ENCODE measurements at regions not wholly inside any gene's neighbourhood (a gene's known extent, or its start where the extent isn't known, plus 50 kb on each side); places are given as distances from the start of the nearest gene placed in this dataset.

- Histone ChIP-seq H3K27ac (ENCODE audit: extremely low read depth, low read depth, low read length) (no peak overlapping the region), H3K9me3 (ENCODE audit: control insufficient read depth, insufficient read depth, low read depth, low read length) (no peaks in the 10 kb centered on the region), H3K4me1 (ENCODE audit: control insufficient read depth, insufficient read depth, low read length) (no peaks in the 10 kb centered on the region), H3K36me3 (ENCODE audit: control insufficient read depth in 2 of 2, insufficient read depth in 1 of 2, low read length in 2 of 2) (no peaks in the 10 kb centered on the region), H3K4me3 (ENCODE audit: low read depth, low read length) (no peak overlapping the region)
- POLR2A ChIA-PET = no interaction called here
- CTCF ChIA-PET = no interaction called here
- no peak for TF ChIP-seq SCRT1 (tag by site-specific recombination; IDR thresholded peaks at IDR 0.05; ENCODE audit: borderline replicate concordance)
- no peak for TF ChIP-seq ZNF335 (tag by site-specific recombination; conservative IDR thresholded peaks at IDR 0.05)
- no peak for TF ChIP-seq ZNF302 (tag by site-specific recombination; IDR thresholded peaks at IDR 0.05; ENCODE audit: low read depth)
Observed at GRCh38 chr11:91755526-91755925, 469.1 kb upstream of the FAT3 start.

GRCh38 chr11:91749251-91749650 is 475.4 kb upstream of the FAT3 start:
- TF ChIP-seq ZBTB17 (tag by site-specific recombination; IDR thresholded peaks at IDR 0.05) (no peak), ZNF16 (tag by site-specific recombination; IDR thresholded peaks at IDR 0.05; ENCODE audit: low read depth) (no peak), KLF10 (tag by site-specific recombination; IDR thresholded peaks at IDR 0.05) (no peak), ZNF544 (tag by site-specific recombination; IDR thresholded peaks at IDR 0.05) (no peak), ZNF132 (tag by site-specific recombination; IDR thresholded peaks at IDR 0.05; ENCODE audit: borderline replicate concordance) (no peak), WT1 (tag by site-specific recombination; IDR thresholded peaks at IDR 0.05) (no peak), ZNF704 (tag by site-specific recombination; IDR thresholded peaks at IDR 0.05) (no peak), ZNF776 (tag by site-specific recombination; IDR thresholded peaks at IDR 0.05; ENCODE audit: borderline replicate concordance) (no peak), SCRT1 (tag by site-specific recombination; IDR thresholded peaks at IDR 0.05; ENCODE audit: borderline replicate concordance) (no peak), ZNF660 (tag by site-specific recombination; IDR thresholded peaks at IDR 0.05) (no peak), TRIM28 (IDR thresholded peaks at IDR 0.05; ENCODE audit: borderline replicate concordance, low read length) (no peak)
- no peaks in the 10 kb centered on the region for H3K9me3 ChIP-seq (ENCODE audit: control insufficient read depth, insufficient read depth, low read depth, low read length)
- H3K4me1 ChIP-seq (ENCODE audit: control insufficient read depth, insufficient read depth, low read length) = no peaks in the 10 kb centered on the region
- H3K27ac ChIP-seq (ENCODE audit: extremely low read depth, low read depth, low read length) = no peak overlapping the region
- no peaks in the 10 kb centered on the region for H3K36me3 ChIP-seq (ENCODE audit: control insufficient read depth in 2 of 2, insufficient read depth in 1 of 2, low read length in 2 of 2)
- POLR2A ChIA-PET = no interaction called here
- CTCF ChIA-PET = no interaction called here
- H3K4me3 ChIP-seq (ENCODE audit: low read depth, low read length) = no peak overlapping the region

DNA sequence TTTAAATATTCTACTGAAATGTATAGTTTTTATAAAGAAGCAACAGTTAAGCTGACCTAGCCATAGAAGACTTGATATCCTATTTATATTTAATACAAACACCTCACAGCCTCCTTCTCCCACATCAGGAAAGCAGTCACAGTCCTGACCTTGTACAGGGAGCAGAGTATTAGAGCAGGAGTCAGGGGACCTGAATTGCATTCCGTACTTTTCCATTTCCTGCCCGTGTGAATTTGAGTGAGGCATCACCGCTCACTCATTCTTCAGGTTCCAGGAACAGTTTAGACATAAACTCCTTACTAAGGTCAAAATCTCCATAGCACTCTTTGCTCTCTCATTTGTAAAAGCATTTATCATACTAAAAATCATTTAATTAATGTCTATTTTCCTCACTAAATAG is 482.5 kb upstream of the FAT3 start:
- no peak for TF ChIP-seq ZIC2 (tag by site-specific recombination; IDR thresholded peaks at IDR 0.05)
- no peak for TF ChIP-seq ELK4 (IDR thresholded peaks at IDR 0.05; ENCODE audit: borderline replicate concordance, low read depth, low read length)
- no peak for TF ChIP-seq ZNF610 (tag by site-specific recombination; IDR thresholded peaks at IDR 0.05; ENCODE audit: borderline replicate concordance)
- TF ChIP-seq ZNF48 (tag by site-specific recombination; IDR thresholded peaks at IDR 0.05) = no peak
- no peak for TF ChIP-seq GLIS2 (tag by site-specific recombination; IDR thresholded peaks at IDR 0.05)
- no peak for TF ChIP-seq ZNF350 (tag by site-specific recombination; IDR thresholded peaks at IDR 0.05)
- no peak for TF ChIP-seq ZNF843 (tag by site-specific recombination; IDR thresholded peaks at IDR 0.05)
- TF ChIP-seq, protein P1, sequence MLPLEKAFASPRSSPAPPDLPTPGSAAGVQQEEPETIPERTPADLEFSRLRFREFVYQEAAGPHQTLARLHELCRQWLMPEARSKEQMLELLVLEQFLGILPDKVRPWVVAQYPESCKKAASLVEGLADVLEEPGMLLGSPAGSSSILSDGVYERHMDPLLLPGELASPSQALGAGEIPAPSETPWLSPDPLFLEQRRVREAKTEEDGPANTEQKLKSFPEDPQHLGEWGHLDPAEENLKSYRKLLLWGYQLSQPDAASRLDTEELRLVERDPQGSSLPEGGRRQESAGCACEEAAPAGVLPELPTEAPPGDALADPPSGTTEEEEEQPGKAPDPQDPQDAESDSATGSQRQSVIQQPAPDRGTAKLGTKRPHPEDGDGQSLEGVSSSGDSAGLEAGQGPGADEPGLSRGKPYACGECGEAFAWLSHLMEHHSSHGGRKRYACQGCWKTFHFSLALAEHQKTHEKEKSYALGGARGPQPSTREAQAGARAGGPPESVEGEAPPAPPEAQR (tag by site-specific recombination; IDR thresholded peaks at IDR 0.05) = no peak
- TF ChIP-seq ZNF600 (tag by site-specific recombination; IDR thresholded peaks at IDR 0.05) = no peak
- TF ChIP-seq ZNF792 (tag by site-specific recombination; IDR thresholded peaks at IDR 0.05) = no peak
- no peak for TF ChIP-seq ZNF654 (tag by site-specific recombination; IDR thresholded peaks at IDR 0.05; ENCODE audit: low read depth)
- TF ChIP-seq REPIN1 (tag by site-specific recombination; IDR thresholded peaks at IDR 0.05; ENCODE audit: low read depth) = no peak
- no peak for TF ChIP-seq ZNF394 (tag by site-specific recombination; IDR thresholded peaks at IDR 0.05; ENCODE audit: borderline replicate concordance)
- TF ChIP-seq ZNF561 (tag by site-specific recombination; IDR thresholded peaks at IDR 0.05; ENCODE audit: borderline replicate concordance) = no peak
- no peak for TF ChIP-seq ZNF138 (tag by site-specific recombination; IDR thresholded peaks at IDR 0.05; ENCODE audit: borderline replicate concordance)
- TF ChIP-seq, protein P2, sequence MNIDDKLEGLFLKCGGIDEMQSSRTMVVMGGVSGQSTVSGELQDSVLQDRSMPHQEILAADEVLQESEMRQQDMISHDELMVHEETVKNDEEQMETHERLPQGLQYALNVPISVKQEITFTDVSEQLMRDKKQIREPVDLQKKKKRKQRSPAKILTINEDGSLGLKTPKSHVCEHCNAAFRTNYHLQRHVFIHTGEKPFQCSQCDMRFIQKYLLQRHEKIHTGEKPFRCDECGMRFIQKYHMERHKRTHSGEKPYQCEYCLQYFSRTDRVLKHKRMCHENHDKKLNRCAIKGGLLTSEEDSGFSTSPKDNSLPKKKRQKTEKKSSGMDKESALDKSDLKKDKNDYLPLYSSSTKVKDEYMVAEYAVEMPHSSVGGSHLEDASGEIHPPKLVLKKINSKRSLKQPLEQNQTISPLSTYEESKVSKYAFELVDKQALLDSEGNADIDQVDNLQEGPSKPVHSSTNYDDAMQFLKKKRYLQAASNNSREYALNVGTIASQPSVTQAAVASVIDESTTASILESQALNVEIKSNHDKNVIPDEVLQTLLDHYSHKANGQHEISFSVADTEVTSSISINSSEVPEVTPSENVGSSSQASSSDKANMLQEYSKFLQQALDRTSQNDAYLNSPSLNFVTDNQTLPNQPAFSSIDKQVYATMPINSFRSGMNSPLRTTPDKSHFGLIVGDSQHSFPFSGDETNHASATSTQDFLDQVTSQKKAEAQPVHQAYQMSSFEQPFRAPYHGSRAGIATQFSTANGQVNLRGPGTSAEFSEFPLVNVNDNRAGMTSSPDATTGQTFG (tag by site-specific recombination; IDR thresholded peaks at IDR 0.05; ENCODE audit: borderline replicate concordance) = no peak
- Histone ChIP-seq H3K4me1 (ENCODE audit: control insufficient read depth, insufficient read depth, low read length) (no peaks in the 10 kb centered on the region), H3K4me3 (ENCODE audit: low read depth, low read length) (no peak overlapping the region), H3K36me3 (ENCODE audit: control insufficient read depth in 2 of 2, insufficient read depth in 1 of 2, low read length in 2 of 2) (no peaks in the 10 kb centered on the region), H3K9me3 (ENCODE audit: control insufficient read depth, insufficient read depth, low read depth, low read length) (no peaks in the 10 kb centered on the region), H3K27ac (ENCODE audit: extremely low read depth, low read depth, low read length) (no peak overlapping the region)
- ChIA-PET CTCF (interaction anchor here (0.5 kb wide), 1 partner anchor 30 kb away, joined by 3 read pairs; no protein-coding TSS in a partner anchor), POLR2A (no interaction called here)
